Activated naive CD8-positive, alpha-beta T cell (primary cell): ENCODE measurements at regions not wholly inside any gene's neighbourhood (a gene's known extent, or its start where the extent isn't known, plus 50 kb on each side); places are given as distances from the start of the nearest gene placed in this dataset.
"Not testable (repeated sequence)": the region's sequence is repeated elsewhere in the genome, so short reads cannot be mapped to it uniquely, and the experiment has no call there.

Source experiments
- H3K27ac Mint-ChIP-seq: one replicate; pipeline ENCODE4 v1.8.0; 2021; ENCODE audit warnings: mixed read lengths
- H3K27me3 Mint-ChIP-seq: one replicate; pipeline ENCODE4 v1.8.0; 2021; ENCODE audit warnings: mixed read lengths
- H3K36me3 Mint-ChIP-seq: one replicate; pipeline ENCODE4 v1.8.0; 2021; ENCODE audit warnings: mixed read lengths
- H3K4me1 Mint-ChIP-seq: one replicate; pipeline ENCODE4 v1.8.0; 2021; ENCODE audit warnings: low read depth, mixed read lengths
- H3K4me3 Mint-ChIP-seq: one replicate; pipeline ENCODE4 v1.8.0; 2021; ENCODE audit warnings: mild to moderate bottlenecking, mixed read lengths
- H3K9me3 Mint-ChIP-seq: one replicate; pipeline ENCODE4 v1.8.0; 2021; ENCODE audit warnings: low read depth, mixed read lengths

GRCh38 chr1:144140243-144140642 lies 168.5 kb upstream of the FAM72C start:
- H3K27ac Mint-ChIP-seq = not testable (repeated sequence)

GRCh38 chr1:144105006-144105405 lies 133.2 kb upstream of the FAM72C start:
- H3K4me3 Mint-ChIP-seq, H3K9me3 Mint-ChIP-seq, H3K27me3 Mint-ChIP-seq, H3K4me1 Mint-ChIP-seq, H3K36me3 Mint-ChIP-seq, H3K27ac Mint-ChIP-seq: not testable (repeated sequence)

More at GRCh38 chr1:144140243-144140642, 168.5 kb upstream of the FAM72C start:
- not testable (repeated sequence) for H3K4me1 Mint-ChIP-seq, H3K9me3 Mint-ChIP-seq, H3K4me3 Mint-ChIP-seq, H3K27me3 Mint-ChIP-seq, H3K36me3 Mint-ChIP-seq

GRCh38 chr1:144104000-144104677 lies 132.4 kb upstream of the FAM72C start:
- not testable (repeated sequence) for H3K27me3 Mint-ChIP-seq, H3K36me3 Mint-ChIP-seq, H3K9me3 Mint-ChIP-seq, H3K27ac Mint-ChIP-seq, H3K4me3 Mint-ChIP-seq, H3K4me1 Mint-ChIP-seq

- not testable (repeated sequence) for H3K4me3 Mint-ChIP-seq, H3K9me3 Mint-ChIP-seq, H3K36me3 Mint-ChIP-seq, H3K4me1 Mint-ChIP-seq, H3K27ac Mint-ChIP-seq, H3K27me3 Mint-ChIP-seq
These were observed 131.5 kb upstream of the FAM72C start for GRCh38 chr1:144103156-144103880.

GRCh38 chr1:144102046-144102745 lies 130.4 kb upstream of the FAM72C start:
- H3K4me1 Mint-ChIP-seq, H3K4me3 Mint-ChIP-seq, H3K27ac Mint-ChIP-seq, H3K27me3 Mint-ChIP-seq, H3K9me3 Mint-ChIP-seq, H3K36me3 Mint-ChIP-seq: not testable (repeated sequence)

- Mint-ChIP-seq H3K4me1 (no peaks in the 10 kb centered on the region), H3K4me3 (no peak overlapping the region), H3K27ac (no peak overlapping the region), H3K9me3 (no peaks in the 10 kb centered on the region), H3K27me3 (no peaks in the 10 kb centered on the region), H3K36me3 (no peaks in the 10 kb centered on the region)
These were observed 129.7 kb upstream of the FAM72C start for GRCh38 chr1:144101397-144102045.

GRCh38 chr1:144077167-144077841 lies 105.5 kb upstream of the FAM72C start:
- H3K9me3 Mint-ChIP-seq, H3K4me1 Mint-ChIP-seq, H3K27me3 Mint-ChIP-seq, H3K36me3 Mint-ChIP-seq, H3K27ac Mint-ChIP-seq: not testable (repeated sequence)
- peak overlapping the region; percentile 61 for H3K4me3 Mint-ChIP-seq

GRCh38 chr1:144076646-144077045 lies 104.9 kb upstream of the FAM72C start:
- not testable (repeated sequence) for H3K4me3 Mint-ChIP-seq, H3K36me3 Mint-ChIP-seq, H3K27ac Mint-ChIP-seq, H3K27me3 Mint-ChIP-seq, H3K4me1 Mint-ChIP-seq, H3K9me3 Mint-ChIP-seq

- H3K27me3 Mint-ChIP-seq, H3K9me3 Mint-ChIP-seq, H3K4me3 Mint-ChIP-seq, H3K36me3 Mint-ChIP-seq, H3K4me1 Mint-ChIP-seq, H3K27ac Mint-ChIP-seq: not testable (repeated sequence)
These were observed 98.7 kb upstream of the FAM72C start for GRCh38 chr1:144070394-144071053.

GRCh38 chr1:144067042-144067441 lies 95.3 kb upstream of the FAM72C start:
- H3K4me3 Mint-ChIP-seq, H3K27me3 Mint-ChIP-seq, H3K36me3 Mint-ChIP-seq, H3K27ac Mint-ChIP-seq, H3K4me1 Mint-ChIP-seq, H3K9me3 Mint-ChIP-seq: not testable (repeated sequence)

- H3K4me3 Mint-ChIP-seq, H3K4me1 Mint-ChIP-seq, H3K27ac Mint-ChIP-seq, H3K27me3 Mint-ChIP-seq, H3K9me3 Mint-ChIP-seq, H3K36me3 Mint-ChIP-seq: not testable (repeated sequence)
These were observed 94.5 kb upstream of the FAM72C start for GRCh38 chr1:144066071-144066813.

- not testable (repeated sequence) for H3K4me3 Mint-ChIP-seq, H3K27ac Mint-ChIP-seq, H3K36me3 Mint-ChIP-seq, H3K4me1 Mint-ChIP-seq, H3K27me3 Mint-ChIP-seq, H3K9me3 Mint-ChIP-seq
These were observed 93.7 kb upstream of the FAM72C start for GRCh38 chr1:144065299-144066060.

GRCh38 chr1:144049365-144049764 lies 77.6 kb upstream of the FAM72C start:
- not testable (repeated sequence) for H3K4me1 Mint-ChIP-seq, H3K4me3 Mint-ChIP-seq, H3K27me3 Mint-ChIP-seq, H3K9me3 Mint-ChIP-seq, H3K27ac Mint-ChIP-seq, H3K36me3 Mint-ChIP-seq
